Dendritic cell treated with granulocyte-macrophage colony-stimulating factor and Interleukin-4, amounts not matched to agents 40 ng/mL and 50 ng/mL, for 4 days (primary cell): ENCODE measurements at regions not wholly inside any gene's neighbourhood (a gene's known extent, or its start where the extent isn't known, plus 50 kb on each side); places are given as distances from the start of the nearest gene placed in this dataset.

Experiments
- H3K27ac Mint-ChIP-seq: one replicate; pipeline ENCODE4 v1.8.0; 2022; ENCODE audit warnings: mild to moderate bottlenecking, mixed read lengths
- H3K27me3 Mint-ChIP-seq: one replicate; pipeline ENCODE4 v1.8.0; 2022; ENCODE audit warnings: mild to moderate bottlenecking, mixed read lengths
- H3K36me3 Mint-ChIP-seq: one replicate; pipeline ENCODE4 v1.8.0; 2022; ENCODE audit warnings: low read depth, mixed read lengths
- H3K4me1 Mint-ChIP-seq: one replicate; pipeline ENCODE4 v1.8.0; 2022; ENCODE audit warnings: low read depth, mixed read lengths
- H3K4me3 Mint-ChIP-seq: one replicate; pipeline ENCODE4 v1.8.0; 2022; ENCODE audit warnings: mild to moderate bottlenecking, moderate library complexity, mixed read lengths
- H3K9me3 Mint-ChIP-seq: one replicate; pipeline ENCODE4 v1.8.0; 2022; ENCODE audit warnings: mixed read lengths
- intact Hi-C: fragments of 100-400 bp; cut with micrococcal nuclease; formaldehyde crosslinking; loops from one replicate; pipeline ENCODE4 v1.15.0; 2022

DNA sequence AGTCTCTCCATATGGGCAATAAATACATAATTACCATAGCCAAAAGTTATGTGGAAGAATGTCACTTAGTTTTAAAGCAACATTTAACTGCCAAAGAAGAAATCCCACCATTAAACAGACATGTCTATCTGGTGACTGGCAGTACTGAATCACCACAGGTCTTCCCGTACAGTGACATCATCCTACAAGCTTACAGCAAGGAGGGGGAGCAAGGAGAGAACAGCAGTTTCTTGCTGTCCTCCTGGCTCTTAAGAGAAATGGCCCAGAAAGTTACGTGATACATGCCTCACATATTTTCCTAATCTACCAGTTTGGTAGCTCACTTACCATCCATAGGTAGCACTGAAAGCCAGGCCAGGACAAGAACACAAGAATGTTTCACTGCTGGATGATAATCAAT lies 671.0 kb downstream of the DMRTA1 start:
- no peak overlapping the region for H3K4me3 Mint-ChIP-seq
- no peak overlapping the region for H3K27ac Mint-ChIP-seq
- no peaks in the 10 kb centered on the region for H3K27me3 Mint-ChIP-seq
- intact Hi-C loops, result no loop called here
- H3K36me3 Mint-ChIP-seq, result no peaks in the 10 kb centered on the region
- H3K4me1 Mint-ChIP-seq, result no peaks in the 10 kb centered on the region
- no peaks in the 10 kb centered on the region for H3K9me3 Mint-ChIP-seq

DNA sequence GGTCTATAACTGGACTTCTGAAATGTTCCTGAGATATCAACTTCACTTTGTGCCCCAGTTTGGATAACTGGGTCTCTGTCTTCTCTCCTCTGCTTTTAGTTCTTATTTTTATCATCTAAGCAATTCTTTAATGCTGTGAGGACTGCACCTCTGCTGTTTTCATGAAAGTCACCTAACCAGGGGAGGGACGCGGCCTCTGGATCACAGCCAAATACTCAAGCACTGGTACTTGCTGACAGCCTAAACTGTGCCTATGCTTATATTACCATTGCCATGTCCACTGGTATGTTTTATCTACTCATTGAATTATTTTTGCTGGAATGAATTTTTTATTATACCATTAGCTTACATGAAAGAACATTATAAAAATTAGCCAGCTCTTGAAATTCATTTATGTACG lies 674.0 kb downstream of the DMRTA1 start:
- no peaks in the 10 kb centered on the region for H3K36me3 Mint-ChIP-seq
- H3K27ac Mint-ChIP-seq, result no peak overlapping the region
- H3K4me3 Mint-ChIP-seq, result no peak overlapping the region
- no peaks in the 10 kb centered on the region for H3K4me1 Mint-ChIP-seq
- intact Hi-C loops, result no loop called here
- no peaks in the 10 kb centered on the region for H3K27me3 Mint-ChIP-seq
- no peaks in the 10 kb centered on the region for H3K9me3 Mint-ChIP-seq

DNA sequence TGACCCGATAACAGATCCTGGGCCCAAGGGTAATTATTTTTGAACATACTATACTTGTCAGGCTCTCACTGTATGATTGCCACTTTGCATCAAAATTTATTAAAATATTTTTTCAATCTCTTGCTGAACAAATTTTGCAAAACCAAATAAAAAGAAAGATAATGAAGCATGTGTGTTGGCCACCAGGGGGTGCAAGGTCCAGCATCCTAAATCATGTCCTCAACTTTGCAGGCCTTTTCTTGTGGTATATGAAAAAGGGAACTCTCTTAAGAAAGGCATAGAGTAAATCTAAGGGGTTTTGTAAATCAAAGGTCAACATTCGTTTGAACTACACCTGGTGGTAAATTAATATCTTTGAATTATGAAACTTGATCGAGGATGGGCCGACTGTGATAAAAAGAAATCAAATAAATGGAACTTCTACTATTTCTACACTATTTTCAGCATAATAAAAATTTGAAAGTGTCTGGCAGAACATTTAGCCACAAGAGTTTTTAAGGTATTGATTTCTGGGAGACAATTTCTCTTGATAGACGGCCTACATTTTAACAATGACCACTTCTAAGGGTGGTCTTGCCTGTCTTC lies 676.5 kb downstream of the DMRTA1 start:
- Mint-ChIP-seq H3K27me3 (no peaks in the 10 kb centered on the region), H3K27ac (no peak overlapping the region), H3K36me3 (no peaks in the 10 kb centered on the region), H3K9me3 (no peaks in the 10 kb centered on the region), H3K4me3 (no peak overlapping the region), H3K4me1 (no peaks in the 10 kb centered on the region)
- intact Hi-C loops, result no loop called here

DNA sequence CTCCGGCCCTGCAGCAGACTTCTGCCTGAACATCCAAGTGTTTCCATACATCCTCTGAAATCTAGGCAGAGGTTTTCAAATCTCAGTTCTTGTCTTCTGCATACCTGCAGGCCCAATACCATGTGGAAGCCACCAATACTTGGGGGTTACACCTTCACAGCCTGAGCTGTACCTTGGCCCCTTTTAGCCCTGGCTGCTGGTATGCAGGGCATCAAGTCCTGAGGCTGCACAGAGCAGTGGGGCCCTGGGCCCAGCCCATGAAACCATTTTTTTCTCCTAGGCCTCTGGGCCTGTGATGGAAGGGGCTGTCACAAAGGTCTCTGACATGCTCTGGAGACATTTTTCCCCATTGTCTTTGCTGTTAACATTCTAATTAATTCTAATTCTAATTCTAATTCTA lies 680.6 kb downstream of the ELAVL2 start:
- no peaks in the 10 kb centered on the region for H3K36me3 Mint-ChIP-seq
- H3K27me3 Mint-ChIP-seq, result no peaks in the 10 kb centered on the region
- H3K9me3 Mint-ChIP-seq, result peaks cover 19% of the 10 kb centered on the region
- no peak overlapping the region for H3K4me3 Mint-ChIP-seq
- intact Hi-C loops, result no loop called here
- H3K4me1 Mint-ChIP-seq, result no peaks in the 10 kb centered on the region
- no peak overlapping the region for H3K27ac Mint-ChIP-seq

- Mint-ChIP-seq H3K4me3 (no peak overlapping the region), H3K27me3 (no peaks in the 10 kb centered on the region), H3K27ac (no peak overlapping the region), H3K4me1 (no peaks in the 10 kb centered on the region), H3K9me3 (peaks cover 34% of the 10 kb centered on the region), H3K36me3 (no peaks in the 10 kb centered on the region)
- intact Hi-C loops, result no loop called here
Observed at GRCh38 chr9:23153058-23153457, 673.0 kb downstream of the ELAVL2 start.

GRCh38 chr9:23160491-23160890 lies 665.5 kb downstream of the ELAVL2 start:
- H3K27me3 Mint-ChIP-seq, result no peaks in the 10 kb centered on the region
- H3K9me3 Mint-ChIP-seq, result peaks cover 33% of the 10 kb centered on the region
- intact Hi-C loops, result no loop called here
- H3K36me3 Mint-ChIP-seq, result no peaks in the 10 kb centered on the region
- H3K4me1 Mint-ChIP-seq, result no peaks in the 10 kb centered on the region
- H3K27ac Mint-ChIP-seq, result no peak overlapping the region
- H3K4me3 Mint-ChIP-seq, result no peak overlapping the region

GRCh38 chr9:23160952-23161469 lies 665.0 kb downstream of the ELAVL2 start:
- Mint-ChIP-seq H3K9me3 (peaks cover 38% of the 10 kb centered on the region), H3K27me3 (no peaks in the 10 kb centered on the region), H3K4me3 (no peak overlapping the region), H3K36me3 (no peaks in the 10 kb centered on the region), H3K27ac (no peak overlapping the region), H3K4me1 (no peaks in the 10 kb centered on the region)
- intact Hi-C loops, result no loop called here

GRCh38 chr9:23162789-23163188 lies 663.3 kb downstream of the ELAVL2 start:
- H3K36me3 Mint-ChIP-seq, result no peaks in the 10 kb centered on the region
- intact Hi-C loops, result no loop called here
- H3K9me3 Mint-ChIP-seq, result peaks cover 39% of the 10 kb centered on the region
- H3K27ac Mint-ChIP-seq, result no peak overlapping the region
- H3K4me3 Mint-ChIP-seq, result no peak overlapping the region
- no peaks in the 10 kb centered on the region for H3K4me1 Mint-ChIP-seq
- H3K27me3 Mint-ChIP-seq, result no peaks in the 10 kb centered on the region

- H3K27ac Mint-ChIP-seq, result no peak overlapping the region
- H3K9me3 Mint-ChIP-seq, result no peaks in the 10 kb centered on the region
- H3K4me3 Mint-ChIP-seq, result no peak overlapping the region
- no peaks in the 10 kb centered on the region for H3K36me3 Mint-ChIP-seq
- H3K4me1 Mint-ChIP-seq, result no peaks in the 10 kb centered on the region
- intact Hi-C loops, result no loop called here
- H3K27me3 Mint-ChIP-seq, result no peaks in the 10 kb centered on the region
Observed at GRCh38 chr9:23171479-23171878, 654.6 kb downstream of the ELAVL2 start.

- intact Hi-C loops, result no loop called here
- Mint-ChIP-seq H3K27ac (no peak overlapping the region), H3K36me3 (no peaks in the 10 kb centered on the region), H3K9me3 (no peaks in the 10 kb centered on the region), H3K4me3 (no peak overlapping the region), H3K27me3 (no peaks in the 10 kb centered on the region), H3K4me1 (no peaks in the 10 kb centered on the region)
Observed at GRCh38 chr9:23172206-23172605, 653.8 kb downstream of the ELAVL2 start.

- no peaks in the 10 kb centered on the region for H3K36me3 Mint-ChIP-seq
- intact Hi-C loops, result no loop called here
- no peaks in the 10 kb centered on the region for H3K27me3 Mint-ChIP-seq
- no peak overlapping the region for H3K27ac Mint-ChIP-seq
- no peak overlapping the region for H3K4me3 Mint-ChIP-seq
- no peaks in the 10 kb centered on the region for H3K9me3 Mint-ChIP-seq
- no peaks in the 10 kb centered on the region for H3K4me1 Mint-ChIP-seq
Observed at GRCh38 chr9:23172979-23173637, 652.9 kb downstream of the ELAVL2 start.

- H3K27ac Mint-ChIP-seq, result no peak overlapping the region
- H3K9me3 Mint-ChIP-seq, result no peaks in the 10 kb centered on the region
- intact Hi-C loops, result no loop called here
- no peaks in the 10 kb centered on the region for H3K4me1 Mint-ChIP-seq
- H3K27me3 Mint-ChIP-seq, result no peaks in the 10 kb centered on the region
- no peaks in the 10 kb centered on the region for H3K36me3 Mint-ChIP-seq
- H3K4me3 Mint-ChIP-seq, result no peak overlapping the region
Observed at GRCh38 chr9:23194281-23194680, 631.8 kb downstream of the ELAVL2 start.

DNA sequence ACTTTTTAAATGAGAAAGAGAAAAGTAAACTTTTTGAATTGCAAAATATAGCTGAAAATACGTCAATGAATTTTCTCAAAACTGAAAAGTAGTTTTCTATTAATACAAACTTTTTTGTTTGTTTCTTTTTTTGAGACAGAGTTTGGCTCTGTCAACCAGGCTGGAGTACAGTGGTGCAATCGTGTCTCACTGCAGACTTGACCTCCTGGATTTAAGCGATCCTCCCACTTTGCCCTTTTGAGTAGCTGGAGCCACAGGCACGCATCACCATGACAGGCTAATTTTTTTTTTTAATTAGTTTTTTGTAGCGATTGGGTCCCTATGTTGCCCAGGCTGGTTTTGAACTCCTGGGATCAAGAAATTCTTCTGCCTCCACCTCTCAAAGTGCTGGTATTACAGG lies 610.4 kb downstream of the ELAVL2 start:
- Mint-ChIP-seq H3K4me1 (no peaks in the 10 kb centered on the region), H3K36me3 (no peaks in the 10 kb centered on the region), H3K27ac (no peak overlapping the region), H3K9me3 (no peaks in the 10 kb centered on the region), H3K27me3 (no peaks in the 10 kb centered on the region), H3K4me3 (no peak overlapping the region)
- intact Hi-C loops, result no loop called here

- Mint-ChIP-seq H3K27me3 (no peaks in the 10 kb centered on the region), H3K4me1 (no peaks in the 10 kb centered on the region), H3K9me3 (peaks cover 5% of the 10 kb centered on the region), H3K36me3 (no peaks in the 10 kb centered on the region), H3K4me3 (no peak overlapping the region), H3K27ac (no peak overlapping the region)
- intact Hi-C loops, result no loop called here
Observed at GRCh38 chr9:23219471-23219870, 606.6 kb downstream of the ELAVL2 start.

- intact Hi-C loops, result no loop called here
- Mint-ChIP-seq H3K4me3 (no peak overlapping the region), H3K36me3 (no peaks in the 10 kb centered on the region), H3K9me3 (peaks cover 12% of the 10 kb centered on the region), H3K27ac (no peak overlapping the region), H3K27me3 (no peaks in the 10 kb centered on the region), H3K4me1 (no peaks in the 10 kb centered on the region)
Observed at GRCh38 chr9:23220171-23220570, 605.9 kb downstream of the ELAVL2 start.
